ENCODE measurements at regions not wholly inside any gene's neighbourhood (a gene's known extent, or its start where the extent isn't known, plus 50 kb on each side); places are given as distances from the start of the nearest gene placed in this dataset.

- TF ChIP-seq CTCF (IDR thresholded peaks at IDR 0.05), result no peak
- TF ChIP-seq POLR2A (IDR thresholded peaks at IDR 0.05; ENCODE audit: low read depth), result no peak
These were observed 97.1 kb upstream of the ZNF516 start for GRCh38 chr18:76592096-76592495.
